DMS53 (cell line): ENCODE measurements at regions not wholly inside any gene's neighbourhood (a gene's known extent, or its start where the extent isn't known, plus 50 kb on each side); places are given as distances from the start of the nearest gene placed in this dataset.
"Not testable (repeated sequence)": the region's sequence is repeated elsewhere in the genome, so short reads cannot be mapped to it uniquely, and the experiment has no call there.

Experiments used
- DNase-seq: peaks from one replicate; lab custom pipeline; 2025; lab: John Stamatoyannopoulos, UW

GRCh38 chr10:2920637-2921036, 146.7 kb upstream of the PFKP start:
- no peak for DNase-seq

DNA sequence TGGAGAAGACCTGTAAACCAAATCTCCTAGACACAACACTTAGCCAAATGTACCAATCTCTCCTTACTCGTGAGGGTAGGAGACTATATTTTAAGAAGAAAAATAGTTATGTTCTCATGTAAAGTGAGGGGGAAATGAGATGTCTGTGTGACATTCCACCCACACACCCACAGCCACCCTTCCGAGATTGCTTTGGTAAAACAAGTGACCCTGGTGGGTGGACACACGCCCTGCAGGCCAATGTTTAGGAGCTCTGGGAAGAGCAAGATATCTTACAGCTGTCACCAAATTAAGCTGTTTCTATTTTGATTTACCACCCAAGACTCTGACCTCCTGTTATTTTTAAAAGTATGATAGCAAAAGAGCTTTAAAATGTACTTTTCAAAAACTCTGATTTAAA, 147.2 kb upstream of the PFKP start:
- no peak for DNase-seq

- DNase-seq = no peak
Observed at GRCh38 chr10:2919016-2919415, 148.3 kb upstream of the PFKP start.

- DNase-seq = no peak
Observed at GRCh38 chr10:2918489-2918888, 148.9 kb upstream of the PFKP start.

DNA sequence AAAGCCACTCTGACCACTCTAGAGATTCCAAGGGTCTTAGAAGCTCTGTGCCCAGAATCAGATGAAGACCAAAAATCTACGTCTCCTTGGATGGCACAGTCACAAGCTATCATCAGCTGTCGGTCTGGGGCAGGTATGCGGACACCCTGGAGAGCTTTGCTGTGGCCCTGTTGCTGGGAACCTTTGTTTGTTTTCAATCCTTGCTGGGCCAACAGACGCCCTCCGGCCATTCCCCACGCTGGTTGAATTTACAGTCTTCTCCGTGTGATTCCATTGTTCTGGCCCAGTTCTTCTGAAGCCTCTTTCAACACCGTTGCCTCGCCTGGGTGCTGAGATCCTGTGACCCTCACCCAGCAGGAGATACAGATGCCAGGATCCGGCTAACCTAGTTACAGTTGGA, 149.4 kb upstream of the PFKP start:
- no peak for DNase-seq

GRCh38 chr10:2915412-2915811, 151.9 kb upstream of the PFKP start:
- DNase-seq = no peak

DNA sequence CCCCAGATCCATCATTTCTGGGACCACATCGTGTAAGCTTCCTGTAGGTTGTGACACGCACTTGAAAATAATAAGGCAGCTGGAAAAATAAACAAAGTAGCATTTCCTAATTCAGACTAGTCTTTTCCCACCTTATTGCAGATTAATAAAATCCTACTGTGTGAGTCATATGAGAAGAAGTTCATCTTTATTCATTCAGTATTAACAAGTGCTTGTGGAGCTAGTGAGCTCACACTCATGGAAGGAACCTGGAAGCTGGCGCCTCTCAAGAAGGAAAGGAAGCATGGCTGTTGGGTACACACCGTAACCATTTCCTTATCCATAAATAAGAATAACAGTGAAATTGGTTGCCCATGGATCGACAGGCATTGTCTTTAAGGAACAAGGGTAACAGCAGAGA, 152.6 kb upstream of the PFKP start:
- DNase-seq = no peak

DNA sequence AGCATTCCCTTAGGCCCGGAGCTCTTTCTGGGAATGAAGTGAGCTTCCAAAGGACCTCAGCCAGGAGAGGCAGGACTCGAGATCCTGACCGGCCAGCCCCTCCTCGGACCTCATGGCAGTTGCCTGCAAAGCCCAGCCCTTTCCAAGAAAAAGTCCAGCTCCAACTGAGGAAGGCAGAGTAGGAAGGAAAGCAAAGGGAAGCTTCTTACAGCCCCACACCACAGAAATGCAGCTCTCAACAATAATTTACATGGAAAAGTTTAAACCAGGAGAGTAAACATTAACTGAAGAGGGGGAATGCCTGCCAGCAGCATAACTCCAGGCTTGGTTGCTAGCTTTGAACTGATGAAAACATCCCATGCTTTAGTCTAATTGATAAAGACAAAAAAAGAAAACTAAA, 153.9 kb upstream of the PFKP start:
- no peak for DNase-seq

GRCh38 chr10:2910656-2911055, 156.7 kb upstream of the PFKP start:
- DNase-seq = no peak

DNA sequence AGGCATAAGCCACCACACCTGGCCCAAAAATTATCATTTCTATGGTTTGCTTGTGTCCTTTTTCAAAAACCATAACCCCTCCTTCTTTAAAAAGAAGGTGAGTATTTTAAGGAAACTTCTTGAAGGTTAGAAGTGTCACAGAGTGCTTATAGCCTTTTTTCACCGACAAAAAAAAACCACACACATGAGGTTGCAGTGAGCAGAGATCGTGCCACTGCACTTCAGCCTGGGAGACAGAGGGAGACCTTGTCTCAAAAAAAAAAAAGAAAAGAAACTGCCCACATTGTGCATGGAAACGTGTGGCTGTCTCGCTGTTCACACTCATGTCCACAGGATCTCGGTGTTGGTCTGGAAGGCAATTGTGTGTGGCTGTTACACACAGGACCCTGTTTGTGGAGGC, 157.4 kb upstream of the PFKP start:
- no peak for DNase-seq

DNA sequence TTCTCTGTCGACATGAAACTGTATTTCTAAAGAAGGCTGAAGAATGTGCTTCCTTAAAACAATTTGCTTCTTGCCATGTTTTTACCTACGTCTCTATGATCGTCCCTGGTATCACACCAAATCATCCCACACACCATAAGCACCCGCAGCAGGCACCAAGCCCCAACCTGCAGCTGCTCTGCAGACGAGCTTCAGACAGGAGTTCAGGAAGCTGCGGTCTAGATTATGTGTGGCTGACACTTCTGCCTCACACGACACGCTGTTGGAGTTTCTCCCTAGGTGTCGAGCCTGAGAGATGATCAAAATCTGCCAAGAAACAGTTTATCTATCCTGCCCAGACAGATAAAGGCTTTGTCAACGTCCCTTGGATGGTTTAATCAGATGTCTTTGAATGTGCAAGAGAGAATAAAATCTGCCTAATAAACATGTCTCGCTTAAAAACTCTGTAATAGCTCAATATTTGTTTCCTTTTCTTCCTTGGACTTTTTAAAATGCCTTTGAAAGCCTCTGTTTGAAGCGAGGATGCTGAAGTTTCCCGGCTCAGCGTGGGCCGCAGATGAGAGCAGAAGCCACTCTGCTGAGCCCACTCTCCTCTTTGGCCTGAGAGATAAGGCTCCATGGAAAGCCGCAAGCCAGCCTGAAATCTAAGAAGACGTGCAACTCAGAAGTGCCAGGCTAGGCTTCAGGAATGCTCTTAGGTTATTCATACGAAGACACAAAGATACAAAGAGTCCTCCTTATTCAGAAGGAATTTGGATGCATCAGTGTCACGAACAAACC, 158.3 kb upstream of the PFKP start:
- no peak for DNase-seq

GRCh38 chr10:2906974-2907373, 160.4 kb upstream of the PFKP start:
- no peak for DNase-seq

- no peak for DNase-seq
Observed at GRCh38 chr10:2905851-2906250, 161.5 kb upstream of the PFKP start.

GRCh38 chr10:2900530-2900929, 166.8 kb upstream of the PFKP start:
- DNase-seq = no peak

DNA sequence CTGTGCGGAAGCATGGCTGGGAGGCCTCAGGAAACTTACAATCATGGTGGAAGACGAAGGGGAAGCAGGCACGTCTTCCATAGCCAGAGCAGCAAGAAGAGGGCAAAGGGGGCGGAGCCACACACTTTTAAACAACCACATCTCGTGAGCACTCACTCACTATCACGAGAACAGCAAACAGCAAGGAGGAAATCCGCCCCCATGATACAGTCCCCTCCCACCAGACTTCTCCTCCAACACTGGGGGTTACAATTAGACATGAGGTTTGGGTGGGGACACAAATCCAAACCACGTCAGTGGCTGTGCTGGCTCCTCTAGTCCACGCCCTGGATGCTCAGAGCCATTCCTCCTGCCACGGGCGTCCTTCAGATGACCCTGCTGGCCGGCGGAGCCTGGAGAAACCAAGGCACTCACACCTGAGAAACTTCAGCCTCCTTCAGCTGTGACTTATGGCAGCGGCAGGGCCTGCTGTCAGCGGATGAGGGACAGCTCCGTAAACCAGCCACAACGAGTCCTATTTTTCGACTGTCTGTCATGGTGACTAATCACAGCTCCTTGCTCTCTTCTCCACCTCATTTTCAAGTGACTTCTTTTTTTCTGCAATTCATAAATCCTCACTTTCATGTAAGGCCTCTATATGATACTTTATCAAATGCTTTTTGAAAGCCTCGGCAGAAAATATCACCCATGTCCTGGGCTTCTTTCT, 167.9 kb upstream of the PFKP start:
- no peak for DNase-seq

- no peak for DNase-seq
Observed at GRCh38 chr10:2898509-2898860, 168.9 kb upstream of the PFKP start.

DNA sequence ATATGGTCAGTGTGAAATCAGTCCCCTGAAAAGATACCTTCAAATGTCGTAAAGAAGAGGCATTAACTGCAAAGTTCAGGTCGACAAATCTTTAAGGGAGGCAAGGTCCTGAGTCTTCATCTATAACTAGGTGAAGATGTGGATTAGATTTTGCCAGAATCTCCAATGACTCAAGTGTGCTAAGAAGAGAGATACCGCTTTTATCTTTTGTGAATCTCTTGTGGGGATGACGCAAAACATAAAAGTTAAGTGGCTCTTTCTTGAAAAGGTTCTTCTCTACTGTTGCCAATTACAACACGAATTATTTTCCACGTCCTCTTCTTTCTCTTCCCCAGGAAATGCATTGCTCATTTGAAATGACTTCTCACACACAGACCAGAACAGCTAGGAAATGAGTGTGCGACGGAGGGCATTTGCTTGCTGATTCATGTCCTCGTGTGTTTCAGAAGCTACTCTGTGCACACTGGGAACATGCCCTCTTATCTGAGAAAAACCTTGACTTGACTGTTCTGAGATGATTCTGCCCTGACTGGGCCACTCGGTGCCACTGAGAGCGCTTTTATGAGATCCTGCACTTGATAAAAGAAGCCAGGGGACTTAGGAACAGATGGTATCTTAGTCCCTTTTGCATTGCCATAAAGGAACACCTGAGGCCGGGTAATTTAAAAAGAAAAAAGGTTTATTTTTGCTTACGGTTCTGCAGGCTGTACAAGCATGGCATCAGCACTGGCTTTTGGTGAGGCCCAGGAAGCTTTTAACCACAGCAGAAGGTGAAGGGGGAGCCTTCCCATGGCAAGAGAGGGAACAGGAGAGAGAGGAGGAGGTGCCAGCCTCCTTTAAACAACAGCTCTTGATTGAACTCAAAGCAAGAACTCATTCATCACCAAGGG, 169.5 kb upstream of the PFKP start:
- no peak for DNase-seq

DNA sequence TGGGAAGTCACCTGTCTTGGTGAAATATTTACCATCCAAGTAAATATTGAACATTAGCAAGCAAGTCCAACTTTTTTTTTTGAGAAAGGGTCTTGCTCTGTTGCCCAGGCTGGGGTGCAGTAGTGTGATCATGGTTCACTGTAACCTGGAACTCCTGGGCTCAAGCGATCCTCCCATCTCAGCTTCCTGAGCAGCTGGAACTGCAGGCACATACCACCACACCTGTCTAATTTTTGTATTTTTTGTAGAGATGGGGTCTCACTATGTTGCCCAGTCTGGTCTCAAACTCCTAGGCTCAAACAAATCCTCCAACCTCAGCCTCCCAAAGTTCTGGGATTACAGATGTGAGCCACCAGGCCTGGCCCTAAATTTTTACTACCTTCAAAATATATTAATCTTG, 171.0 kb upstream of the PFKP start:
- DNase-seq = not testable (repeated sequence)

GRCh38 chr10:2895594-2896196, 171.7 kb upstream of the PFKP start:
- DNase-seq = no peak

GRCh38 chr10:2893991-2894390, 173.4 kb upstream of the PFKP start:
- no peak for DNase-seq

GRCh38 chr10:2893158-2893845, 174.0 kb upstream of the PFKP start:
- DNase-seq = no peak

DNA sequence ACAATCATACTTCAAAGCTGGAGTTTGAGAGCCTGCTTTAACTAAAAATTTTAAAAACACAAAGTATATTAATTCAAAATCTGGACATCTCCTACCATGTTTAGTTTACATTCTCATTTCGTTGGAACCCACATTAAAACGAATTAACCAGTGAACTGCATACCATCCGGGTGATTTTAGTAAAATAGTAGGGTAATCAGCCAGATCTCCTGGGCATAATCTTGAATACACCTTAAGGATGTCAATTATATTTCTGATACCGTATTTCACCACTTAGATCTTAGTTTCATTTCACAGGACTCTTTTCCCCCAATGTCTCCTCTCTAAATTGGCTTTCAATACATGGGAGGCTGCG, 175.6 kb upstream of the PFKP start:
- DNase-seq = no peak
